Coronary artery (tissue), 2 donors: ENCODE measurements at regions not wholly inside any gene's neighbourhood (a gene's known extent, or its start where the extent isn't known, plus 50 kb on each side); places are given as distances from the start of the nearest gene placed in this dataset.

ENCODE experiments used
- DNase-seq: peaks from one replicate; pipeline ENCODE4 v3.0.0-alpha.2; 2017; ENCODE audit warnings: low spot score
- H3K27ac ChIP-seq, 2 donors: fragments of 200-600 bp; sonication (generic); one replicate each; pipeline ENCODE4 v1.5.1; 2016 to 2019
- H3K4me3 ChIP-seq: fragments of 200-600 bp; sonication (generic); 2 replicates; pipeline ENCODE4 v1.5.1; 2016; ENCODE audit warnings: mild to moderate bottlenecking, moderate library complexity
- CTCF ChIP-seq: fragments of 200-600 bp; sonication (generic); IDR thresholded peaks from one replicate; pipeline ENCODE4 v1.5.1; 2019; ENCODE audit warnings: antibody characterized with exemption

DNA sequence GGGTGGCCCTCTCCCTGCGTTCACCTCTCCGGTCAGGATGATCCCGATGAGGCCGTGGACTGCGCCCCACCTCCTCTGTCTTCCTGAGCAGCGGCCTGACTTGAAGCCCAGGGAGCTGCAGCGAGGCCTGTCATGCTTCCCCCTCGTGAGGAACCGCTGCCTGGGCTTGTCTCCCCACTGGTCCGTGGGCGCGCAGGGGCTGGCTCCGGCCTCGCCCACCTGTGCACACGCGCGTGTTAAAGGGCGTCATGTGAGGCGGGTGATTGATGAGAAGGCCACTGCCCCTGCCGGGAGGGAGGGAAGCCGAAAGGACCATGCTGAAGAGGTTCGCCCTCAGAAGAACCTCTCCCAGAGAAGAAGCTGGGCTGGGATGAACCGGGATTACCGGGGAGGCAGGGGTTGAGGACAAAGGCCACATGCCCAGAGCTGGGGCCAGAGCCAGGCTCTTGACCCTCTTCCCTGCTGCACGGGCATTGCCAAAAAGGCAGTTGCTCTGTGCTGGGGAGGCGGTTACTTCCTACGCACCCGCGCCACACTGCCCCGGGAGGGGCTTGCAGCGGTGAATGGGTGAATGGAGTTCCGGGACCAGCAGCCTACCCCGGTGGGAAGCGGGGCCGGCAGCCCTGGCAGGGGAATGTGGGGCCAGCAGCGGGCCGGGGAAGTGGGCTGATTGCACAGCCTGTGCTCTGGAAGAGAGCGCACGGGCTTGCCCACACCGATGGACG is 85.9 kb upstream of the GSE1 start:
- no peak overlapping the region for H3K27ac ChIP-seq
- TF ChIP-seq CTCF = no peak
- no peak for DNase-seq
- H3K4me3 ChIP-seq = no peak overlapping the region

DNA sequence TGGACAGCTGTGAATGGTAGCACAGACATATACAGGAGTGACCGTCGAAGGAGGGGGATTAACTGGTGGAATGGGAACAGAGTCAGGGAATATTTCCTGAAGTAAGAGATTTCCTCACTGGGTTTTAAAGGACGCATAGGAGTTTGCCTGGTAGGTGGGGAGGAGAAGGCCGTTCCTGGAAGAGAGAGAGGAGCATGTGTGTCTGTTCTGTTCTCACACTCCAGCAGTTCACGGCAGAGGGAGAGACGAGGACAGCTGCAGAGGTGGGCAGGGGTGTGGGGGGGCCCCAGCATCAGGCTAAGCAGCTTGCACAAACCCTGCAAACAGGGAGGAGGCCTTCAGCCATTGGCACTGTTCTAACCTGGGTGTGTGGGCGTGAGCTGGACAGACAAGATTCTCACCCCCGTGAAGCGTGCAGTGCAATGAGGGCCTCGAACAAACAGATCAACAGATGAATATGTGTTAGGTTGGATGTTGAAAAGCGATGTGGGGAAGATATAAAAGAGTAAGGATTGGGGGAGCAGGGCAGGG is 85.3 kb upstream of the GSE1 start:
- Histone ChIP-seq H3K27ac (no peak overlapping the region), H3K4me3 (no peak overlapping the region)
- DNase-seq = no peak
- TF ChIP-seq CTCF = no peak

- H3K4me3 ChIP-seq = no peak overlapping the region
- no peak for TF ChIP-seq CTCF
- DNase-seq = no peak
Observed at GRCh38 chr16:85528528-85529387, 84.4 kb upstream of the GSE1 start.

DNA sequence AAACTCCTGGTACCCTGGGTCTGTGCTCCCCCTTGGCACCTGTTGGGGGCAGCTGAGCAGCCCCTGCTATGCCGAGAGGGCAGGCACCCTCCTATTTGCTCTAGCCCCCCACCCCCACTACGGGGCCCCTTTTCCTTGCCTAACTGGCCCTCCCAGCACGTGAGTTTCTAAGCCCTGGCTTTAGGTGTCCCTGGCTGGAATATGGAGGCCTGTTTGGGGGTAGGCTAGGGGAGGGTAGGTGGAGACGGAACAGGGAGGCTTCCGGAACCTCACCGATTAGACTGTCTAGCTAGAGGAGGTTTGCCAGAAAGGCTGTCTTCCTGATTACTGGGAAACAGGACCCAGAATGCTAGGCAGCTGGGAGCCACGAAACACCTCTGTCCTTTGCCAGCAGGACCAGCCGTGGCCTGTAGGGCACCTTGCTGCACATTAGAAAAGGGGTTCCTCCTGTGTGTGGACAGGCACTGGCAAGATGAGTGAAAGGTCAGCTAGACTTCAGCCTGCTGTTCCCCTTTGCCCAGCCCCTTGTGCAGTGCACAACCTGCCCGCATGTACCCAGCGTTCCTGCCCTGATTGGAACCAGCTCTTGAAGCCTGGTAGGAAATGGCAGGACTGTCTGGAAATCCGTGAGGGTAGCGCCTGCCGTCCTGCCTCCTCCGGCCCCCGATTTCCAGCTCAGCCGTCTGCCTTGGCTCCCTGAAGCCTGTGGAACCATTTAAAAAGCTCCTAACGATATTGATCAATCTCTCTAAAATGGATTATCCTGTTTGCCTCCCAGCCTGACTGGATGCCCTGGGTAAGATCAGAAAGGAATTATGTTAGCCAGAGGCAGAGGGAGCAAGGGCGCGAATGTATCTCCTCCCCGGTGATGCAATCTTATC is 83.4 kb upstream of the GSE1 start:
- Histone ChIP-seq H3K4me3 (no peak overlapping the region), H3K27ac (no peak overlapping the region)
- no peak for DNase-seq

More at GRCh38 chr16:85528528-85529387, 84.4 kb upstream of the GSE1 start:
- no peak overlapping the region for H3K27ac ChIP-seq

GRCh38 chr16:85530370-85530739 is 82.8 kb upstream of the GSE1 start:
- Histone ChIP-seq H3K4me3 (no peak overlapping the region), H3K27ac (no peak overlapping the region)
- no peak for TF ChIP-seq CTCF
- DNase-seq = no peak

More for the DNA sequence above, 83.4 kb upstream of the GSE1 start:
- TF ChIP-seq CTCF = no peak

DNA sequence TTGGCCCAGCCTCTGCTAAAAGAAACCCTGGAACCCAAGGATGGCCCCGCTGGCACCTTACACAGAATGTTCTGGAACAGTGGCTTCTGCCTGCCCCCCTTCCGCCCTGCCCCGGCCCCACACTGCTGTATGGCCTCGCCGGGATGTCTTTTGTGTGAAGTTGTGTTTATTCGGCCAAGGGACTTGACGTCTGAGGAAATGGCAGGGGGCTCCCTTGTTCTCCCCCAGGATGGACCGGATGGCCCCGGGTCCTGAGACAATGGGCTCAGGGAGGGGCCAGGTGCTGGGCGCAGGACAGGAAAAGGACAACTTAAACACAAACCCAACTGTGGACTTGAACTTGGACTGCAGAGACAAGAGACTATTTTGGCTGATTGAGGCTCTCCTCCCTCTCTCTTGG is 81.6 kb upstream of the GSE1 start:
- Histone ChIP-seq H3K27ac (no peak overlapping the region), H3K4me3 (no peak overlapping the region)
- no peak for DNase-seq
- no peak for TF ChIP-seq CTCF
